Fibroblast of peridontal ligament (primary cell): ENCODE measurements at regions not wholly inside any gene's neighbourhood (a gene's known extent, or its start where the extent isn't known, plus 50 kb on each side); places are given as distances from the start of the nearest gene placed in this dataset.
A peak's percentile ranks its signal among the peaks of the same experiment; 100 is the strongest.

Experiments used
- DNase-seq: peaks from one replicate; pipeline ENCODE4 v3.0.0-alpha.2; 2010; ENCODE audit errors: extremely low read depth

DNA sequence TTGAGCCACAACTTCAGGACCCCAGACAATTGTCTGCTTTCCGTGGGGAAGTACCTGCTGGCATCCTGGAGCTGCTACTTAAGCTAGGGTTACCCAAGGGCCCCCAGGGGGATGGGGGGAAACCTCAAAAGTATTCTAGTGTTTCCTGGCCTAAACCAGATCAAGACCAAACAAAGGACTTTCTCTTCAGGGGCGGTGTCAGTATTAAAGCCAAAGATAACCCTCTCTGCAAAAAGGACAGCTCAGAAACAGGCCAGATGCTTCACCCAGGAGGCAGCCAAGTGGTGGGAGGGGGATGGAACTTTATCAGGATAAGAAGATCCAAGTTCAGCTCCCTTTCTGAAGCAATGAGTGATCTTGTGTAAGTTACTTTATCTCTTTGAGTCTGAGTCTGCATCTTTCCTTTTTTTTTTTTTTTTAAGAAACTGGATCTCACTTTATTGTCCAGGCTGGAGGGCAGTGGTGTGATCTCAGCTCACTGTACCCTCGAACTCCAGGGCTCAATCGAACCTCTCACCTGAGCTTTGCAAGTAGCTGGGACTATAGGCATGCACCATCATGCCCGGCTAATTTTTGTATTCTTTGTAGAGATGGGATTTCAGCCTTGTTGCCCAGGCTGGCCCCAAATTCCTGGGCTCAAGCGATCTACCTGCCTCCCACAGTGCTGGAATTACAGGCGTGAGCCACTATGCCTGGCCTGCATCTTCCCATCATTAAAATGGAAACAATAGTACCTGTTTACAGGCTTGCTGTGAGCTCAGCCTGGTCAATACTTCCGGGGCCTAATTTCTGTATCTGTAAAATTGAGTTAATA, 151.8 kb upstream of the PTPRM start:
- DNase-seq, result no peak

DNA sequence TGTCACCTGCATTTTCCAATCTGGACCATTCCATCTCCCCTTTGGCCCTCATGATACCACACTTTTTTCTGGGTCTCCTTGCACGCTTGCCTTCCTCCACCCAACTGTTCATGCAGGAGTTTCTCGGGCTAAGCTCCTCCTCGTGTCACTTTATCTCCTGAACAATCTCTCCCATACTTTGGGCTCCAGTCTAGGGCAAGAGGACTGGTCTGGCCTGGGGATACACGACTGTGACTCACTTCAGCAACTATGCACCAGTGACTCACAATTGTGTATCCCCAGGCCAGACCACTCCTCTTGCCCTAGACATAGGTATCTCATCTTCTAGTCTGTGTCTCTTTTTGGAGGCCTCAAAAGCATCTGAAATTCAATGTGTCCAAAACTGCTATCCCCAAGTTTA, 149.4 kb upstream of the PTPRM start:
- no peak for DNase-seq

DNA sequence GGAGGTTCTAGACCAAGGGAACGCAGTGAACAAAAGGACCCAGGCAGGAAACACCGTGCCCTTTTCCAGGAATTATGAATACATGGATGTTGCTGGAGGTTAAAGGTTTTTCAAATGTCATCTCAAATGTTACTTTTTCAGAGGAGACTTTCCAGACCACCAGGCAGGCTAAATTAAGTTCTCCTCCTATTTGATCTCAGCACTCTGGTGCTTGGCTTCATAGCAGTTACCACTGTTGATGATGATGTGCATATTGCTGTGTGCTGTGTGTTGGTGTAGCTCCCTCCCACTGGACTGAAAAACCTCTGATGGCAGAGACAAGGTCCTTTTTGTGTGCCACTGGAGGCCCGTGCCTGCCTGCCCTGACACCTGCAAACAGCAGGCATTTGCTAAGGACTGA, 137.3 kb upstream of the PTPRM start:
- DNase-seq, result no peak

DNA sequence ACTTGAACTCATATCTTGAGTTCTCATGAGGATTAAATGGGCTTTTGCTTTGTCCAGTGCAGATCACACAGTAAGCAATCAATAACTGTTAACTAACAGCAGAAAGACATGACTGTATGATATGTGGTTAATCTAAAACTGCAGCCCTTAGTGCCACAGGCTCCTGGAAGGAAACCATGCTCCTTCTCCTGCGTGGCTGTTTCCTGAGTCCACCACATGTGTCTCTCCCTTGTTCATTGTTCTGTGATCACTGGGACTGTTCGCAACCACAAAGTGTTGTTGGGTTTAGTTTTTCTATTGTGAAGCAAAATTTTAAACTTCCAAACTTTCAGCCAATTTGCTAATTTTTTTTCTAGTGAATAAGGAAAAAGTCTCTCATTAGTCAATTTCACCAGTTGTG, 130.9 kb upstream of the PTPRM start:
- DNase-seq, result no peak

DNA sequence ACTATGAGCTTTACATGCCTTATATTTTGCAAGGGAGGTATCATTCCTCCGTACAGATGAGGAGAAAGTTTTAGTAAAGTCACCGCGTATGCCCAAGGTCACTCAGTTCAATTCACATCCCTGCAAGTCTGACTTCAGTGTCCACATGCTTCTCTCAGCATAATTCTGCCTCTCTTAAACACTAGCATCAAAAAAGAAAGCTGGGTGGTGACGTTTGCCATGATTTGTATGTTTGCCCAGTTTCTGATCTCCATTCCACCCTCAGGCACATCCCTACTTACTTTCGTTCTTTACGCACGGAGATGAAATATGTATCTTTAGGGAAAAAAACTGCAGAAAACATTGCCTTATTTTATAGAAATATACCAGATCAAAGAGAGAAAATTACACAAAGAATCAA, 129.2 kb upstream of the PTPRM start:
- no peak for DNase-seq

DNA sequence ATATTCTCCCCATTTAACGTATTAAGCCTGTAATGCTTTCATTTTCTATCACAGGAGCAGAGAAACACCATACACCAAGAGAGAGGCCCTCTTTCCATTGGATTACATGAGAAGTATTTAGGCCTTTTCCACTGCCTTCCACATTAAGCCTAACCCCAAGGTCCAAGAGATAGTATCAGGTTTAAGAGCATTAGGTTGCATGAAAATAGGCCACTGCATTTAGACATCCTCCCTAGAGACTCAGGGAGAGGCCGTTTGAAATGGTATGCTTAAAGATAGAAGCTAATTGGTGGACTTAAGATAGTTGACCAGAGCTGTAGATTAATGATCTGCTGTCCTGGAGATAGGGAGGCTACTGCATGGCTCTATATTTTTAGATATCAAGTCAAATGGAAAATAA, 128.5 kb upstream of the PTPRM start:
- DNase-seq, result no peak

DNA sequence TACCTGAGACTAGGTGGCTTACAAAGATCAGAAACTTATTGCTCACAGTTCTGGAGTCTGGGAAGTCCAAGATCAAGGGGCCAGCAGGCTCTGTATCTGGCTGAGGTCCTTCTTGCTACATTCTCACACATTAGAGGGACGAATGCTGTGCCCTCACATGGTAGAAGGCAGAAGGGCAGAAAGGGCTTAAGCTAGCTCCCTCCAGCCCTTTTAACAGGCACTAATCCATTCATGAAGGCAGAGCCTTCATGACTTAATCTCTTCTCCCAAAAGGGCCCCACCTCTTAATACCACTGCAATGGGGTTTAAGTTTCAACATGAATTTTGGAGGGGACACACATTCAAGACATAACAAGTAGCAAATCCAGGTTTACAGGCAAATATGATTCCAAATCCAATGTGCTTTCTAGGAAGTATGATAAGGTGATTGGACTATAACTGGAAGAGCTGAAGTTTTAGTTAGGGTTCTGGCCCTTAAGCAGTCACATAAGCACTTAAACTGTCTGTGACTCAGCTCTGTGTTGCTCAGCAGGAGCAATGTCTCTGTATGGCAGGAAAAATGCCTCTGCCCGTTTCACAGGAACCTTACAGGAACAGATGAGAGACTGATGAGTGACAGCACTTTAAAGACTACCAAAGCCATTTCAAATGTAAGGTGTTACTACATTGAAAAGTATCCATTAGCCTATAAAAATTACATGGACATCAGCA, 119.6 kb upstream of the PTPRM start:
- no peak for DNase-seq

DNA sequence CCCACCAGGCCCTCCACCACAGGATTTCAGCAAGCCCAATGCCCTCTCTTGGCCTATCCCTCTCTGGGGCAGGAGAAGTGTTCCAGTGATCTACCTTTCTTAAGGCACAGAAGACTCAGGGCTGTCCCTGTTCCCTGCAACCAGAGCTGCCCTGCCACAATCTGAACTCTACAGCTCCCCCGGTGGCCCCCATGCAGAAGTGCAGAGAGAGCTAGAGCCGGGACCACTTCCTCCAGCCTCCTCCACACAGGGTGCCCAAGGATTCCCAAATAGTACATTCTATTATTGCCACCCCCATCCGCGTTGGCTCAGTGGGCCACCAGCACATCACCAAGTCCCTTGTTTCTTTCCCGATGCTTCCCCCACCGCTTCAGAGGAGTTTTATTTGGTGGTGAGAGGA, 114.8 kb upstream of the PTPRM start:
- DNase-seq, result no peak

DNA sequence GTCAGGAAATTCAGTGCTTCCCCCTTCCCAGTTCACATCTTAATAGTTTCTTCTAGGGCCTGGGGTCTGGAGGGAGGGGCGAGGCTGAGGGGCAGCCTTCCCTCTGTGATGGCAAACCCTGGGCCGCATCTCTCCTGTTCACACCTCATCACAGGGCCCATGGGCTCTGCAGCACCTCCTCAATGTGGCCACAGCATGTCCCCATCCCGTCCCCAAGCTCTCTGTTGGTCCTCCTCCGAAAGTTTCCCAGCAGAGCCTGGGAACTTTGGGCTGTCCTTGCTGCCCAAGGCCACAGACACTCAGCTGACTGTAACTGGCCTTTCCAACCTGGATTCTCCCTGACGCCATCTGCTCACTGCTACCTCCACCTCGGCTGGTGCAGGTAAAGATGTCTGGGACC, 112.7 kb upstream of the PTPRM start:
- no peak for DNase-seq

DNA sequence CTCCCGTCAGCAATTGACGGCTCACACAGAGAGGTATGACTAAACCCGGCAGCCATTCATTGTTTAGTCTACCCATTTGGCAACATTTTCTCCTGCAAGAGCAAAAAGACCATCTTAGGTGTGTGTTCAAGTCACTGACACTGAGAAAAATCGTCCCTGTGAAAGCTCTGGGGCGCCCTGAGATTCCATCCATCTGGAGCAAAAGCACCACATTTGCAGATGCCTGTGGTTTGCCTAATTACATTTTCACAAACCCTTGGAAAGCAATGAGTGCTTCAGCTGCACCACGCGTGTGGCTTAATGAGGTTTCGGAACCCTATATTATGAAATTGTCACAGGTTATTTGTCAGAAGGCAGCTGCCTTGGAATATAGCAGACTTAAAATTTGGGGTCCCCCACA, 110.7 kb upstream of the PTPRM start:
- no peak for DNase-seq

DNA sequence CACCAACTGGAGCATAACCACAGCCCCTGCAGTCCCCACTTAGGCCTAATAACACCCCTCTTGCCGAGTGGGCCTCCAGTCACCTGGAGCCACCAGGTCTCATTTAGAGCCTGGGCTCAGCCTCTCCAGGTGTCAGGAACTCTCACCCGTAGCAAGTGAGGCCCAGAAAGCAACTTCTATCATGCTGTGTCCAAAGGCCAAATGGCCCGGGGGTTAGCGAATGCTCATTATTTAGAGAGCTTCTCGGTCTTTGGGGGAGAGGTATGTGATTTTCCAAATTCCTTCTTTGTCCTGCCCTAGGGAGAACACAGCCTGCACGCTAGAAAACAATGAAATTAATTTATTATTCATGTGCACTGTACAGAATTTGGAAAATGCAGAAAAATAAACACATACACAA, 109.9 kb upstream of the PTPRM start:
- DNase-seq, result no peak

DNA sequence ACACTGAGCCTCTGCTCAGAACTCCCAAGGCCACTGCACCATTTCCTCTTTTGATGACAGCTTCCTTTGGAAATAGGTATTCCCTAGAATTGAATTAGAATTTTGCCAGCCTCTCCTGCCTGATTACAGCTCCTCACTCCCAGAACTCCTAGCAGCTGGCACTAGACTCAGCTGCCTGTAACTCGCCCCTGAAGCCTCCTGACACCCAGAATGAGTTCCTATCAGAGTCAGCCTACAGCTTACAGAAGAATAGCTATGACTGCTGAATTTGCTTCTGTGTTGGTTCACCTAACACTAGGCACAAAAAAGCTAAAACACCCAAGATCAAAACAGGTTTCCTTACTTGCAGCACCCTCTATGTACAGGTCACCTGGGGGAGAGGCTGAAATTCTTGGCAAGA, 108.2 kb upstream of the PTPRM start:
- no peak for DNase-seq

DNA sequence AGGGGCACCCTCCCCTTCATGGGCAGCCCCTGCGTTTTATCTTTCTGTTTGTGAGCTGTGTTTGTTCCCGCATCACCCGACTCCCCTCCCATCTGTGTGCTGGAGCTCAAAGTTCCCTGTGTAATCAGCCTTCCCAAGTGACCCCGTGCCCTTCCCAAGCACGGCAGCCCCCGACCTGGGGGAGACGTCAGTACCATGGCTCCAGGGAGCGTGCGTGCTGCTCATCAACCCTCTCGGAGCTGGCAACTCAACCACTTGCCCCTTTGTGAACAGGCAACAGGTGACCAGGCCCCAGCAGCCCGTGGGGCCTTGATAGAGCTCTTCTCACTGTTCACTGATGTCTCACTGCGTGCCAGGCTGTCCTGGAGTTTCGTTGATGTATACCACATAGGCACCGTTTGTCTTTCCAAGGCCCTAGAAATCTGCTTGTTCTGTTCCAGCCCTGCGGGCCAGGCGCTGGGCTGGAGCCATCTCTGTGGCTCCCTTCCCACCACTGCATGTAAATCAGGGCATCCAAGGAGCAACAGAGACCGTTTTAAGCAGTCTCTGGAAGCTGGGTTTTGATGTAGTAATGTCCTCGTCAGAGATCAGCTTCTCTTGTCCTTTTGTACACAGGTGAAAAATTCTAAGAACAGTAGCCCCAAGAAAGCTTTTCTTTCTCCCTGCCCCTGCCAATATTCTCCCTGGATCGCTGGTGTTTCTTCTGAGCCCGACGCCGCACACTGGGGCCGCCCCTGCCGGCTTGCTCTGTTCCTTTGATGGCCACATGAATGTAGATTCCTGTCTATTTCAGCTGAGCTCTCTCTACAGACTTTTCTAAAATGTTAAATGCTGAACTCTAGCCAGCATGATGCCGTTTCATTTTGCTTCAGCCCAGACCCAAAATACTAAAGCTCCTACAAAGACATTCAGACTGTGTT, 107.0 kb upstream of the PTPRM start:
- DNase-seq, result peak; percentile 3

DNA sequence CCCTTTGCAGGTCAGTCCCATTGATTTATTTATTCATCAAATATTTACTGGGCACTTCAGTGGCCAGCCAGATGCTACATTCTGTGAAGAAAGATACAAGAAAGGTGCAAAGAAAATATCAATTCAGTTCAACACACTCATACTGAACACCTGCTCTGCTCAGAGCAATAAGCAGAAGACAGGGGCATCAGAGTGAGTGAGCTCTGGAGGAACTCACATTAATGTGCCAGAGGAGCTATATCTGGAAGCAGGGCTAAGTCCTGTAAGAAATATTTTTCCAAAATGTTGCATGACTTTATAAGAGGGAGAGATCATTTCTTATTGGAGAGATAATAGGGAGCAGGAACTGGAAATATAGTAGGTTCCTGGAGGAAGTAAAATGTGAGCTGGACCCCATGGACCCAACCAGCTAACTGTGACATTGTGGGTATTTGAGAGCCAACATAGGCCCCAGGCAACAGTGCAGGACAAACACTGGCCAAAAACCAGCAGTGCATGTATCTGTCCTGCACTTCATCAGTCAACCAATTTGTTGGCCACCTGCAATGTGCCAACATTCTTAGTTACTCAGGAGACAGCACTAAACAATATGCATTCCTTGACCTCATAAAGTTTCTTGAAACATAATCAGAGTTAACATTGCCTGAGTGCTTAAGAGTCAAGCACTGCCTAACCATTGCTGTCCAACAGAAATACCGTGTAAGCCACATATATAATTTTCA, 102.7 kb upstream of the PTPRM start:
- no peak for DNase-seq

DNA sequence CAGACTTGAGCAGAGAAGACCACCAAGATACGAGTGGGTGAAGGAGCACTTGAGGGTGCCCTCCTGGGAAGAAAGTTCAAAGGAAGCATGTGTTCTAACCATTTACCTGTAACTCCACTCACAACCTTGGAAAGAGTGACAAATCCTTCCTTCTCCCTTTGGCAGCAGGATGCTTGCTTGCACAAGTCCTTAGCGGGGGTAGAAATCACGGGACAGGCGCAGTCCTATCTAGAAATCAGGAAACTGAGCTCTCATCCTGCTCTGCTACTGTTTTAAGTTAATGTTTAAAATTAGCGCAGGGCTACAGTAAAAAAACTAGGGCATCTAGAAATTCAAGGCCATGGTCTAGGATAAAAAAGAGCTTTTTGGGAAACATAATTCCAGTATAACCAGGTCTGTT, 100.9 kb upstream of the PTPRM start:
- DNase-seq, result no peak

DNA sequence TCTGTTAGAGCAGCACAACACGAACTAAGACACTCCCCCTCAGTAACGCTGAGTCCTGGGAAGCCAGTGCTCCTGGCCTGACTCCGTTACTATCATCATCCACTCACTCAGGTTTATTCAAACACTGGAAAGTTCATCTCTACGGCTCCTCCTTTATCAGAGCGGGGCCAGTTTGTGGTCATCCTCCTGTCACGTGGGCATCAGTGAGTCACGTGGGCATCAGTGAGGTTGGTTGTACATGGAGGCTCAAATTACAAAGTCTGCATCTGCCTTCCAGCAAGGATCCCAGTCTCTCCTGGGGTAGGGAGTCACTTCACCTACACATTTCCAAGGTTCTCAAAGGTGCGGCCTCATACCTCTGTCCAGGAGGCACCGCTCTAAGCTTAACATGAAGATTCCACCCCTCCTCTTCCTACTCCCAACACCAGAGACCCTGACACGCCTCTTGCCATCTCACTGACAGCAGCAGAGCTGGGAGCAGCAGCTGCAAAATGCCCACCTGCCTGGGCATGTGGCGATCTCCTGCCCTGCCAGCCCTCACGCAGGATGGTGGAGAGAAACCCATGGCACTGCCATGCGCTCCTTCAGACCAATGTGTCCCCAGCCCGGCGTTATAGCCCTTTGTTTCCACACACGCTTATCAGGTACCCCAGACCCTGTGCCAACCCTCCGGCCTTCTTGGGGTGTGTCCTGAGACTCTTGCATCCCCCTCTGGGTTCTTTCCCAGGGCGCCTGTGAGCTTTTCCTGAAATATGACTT, 99.2 kb upstream of the PTPRM start:
- DNase-seq, result no peak

DNA sequence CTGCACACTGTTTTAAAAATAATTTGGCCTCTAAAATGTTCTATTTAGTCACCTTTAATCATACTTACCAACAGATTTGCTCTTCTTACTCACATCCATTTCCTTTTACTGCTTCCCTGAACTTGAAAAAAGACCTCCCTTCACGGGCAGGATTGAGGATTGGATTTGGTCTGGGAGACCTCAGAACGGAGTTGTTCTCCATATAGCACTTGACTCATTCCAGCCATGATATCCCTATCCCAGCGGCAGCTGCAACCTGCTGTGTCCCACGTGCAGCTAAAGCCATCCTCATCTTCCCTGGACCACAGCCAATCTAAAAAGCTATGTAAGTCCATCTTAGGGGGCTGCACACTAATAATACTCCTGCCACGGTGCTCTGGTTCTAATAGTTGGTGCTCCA, 97.0 kb upstream of the PTPRM start:
- DNase-seq, result no peak

DNA sequence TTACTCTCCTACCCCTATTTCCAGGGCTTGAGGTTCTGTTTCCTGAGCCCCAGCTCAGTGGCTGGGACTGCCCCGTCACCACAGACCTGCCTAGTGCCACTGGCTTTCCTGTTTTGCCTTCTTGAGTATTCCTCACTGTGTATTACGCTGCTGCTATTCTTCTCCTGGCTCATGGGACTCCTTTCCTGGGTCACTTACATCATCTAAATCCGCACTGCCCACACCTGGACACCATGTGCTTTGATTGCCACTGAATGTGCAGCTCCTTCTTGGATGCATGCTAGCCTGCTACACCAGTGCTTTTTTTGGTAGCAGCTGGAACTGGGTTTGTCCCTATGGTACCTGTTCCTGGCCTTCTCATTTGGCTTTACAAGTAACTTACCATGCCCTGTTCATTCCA, 96.6 kb upstream of the PTPRM start:
- DNase-seq, result no peak

DNA sequence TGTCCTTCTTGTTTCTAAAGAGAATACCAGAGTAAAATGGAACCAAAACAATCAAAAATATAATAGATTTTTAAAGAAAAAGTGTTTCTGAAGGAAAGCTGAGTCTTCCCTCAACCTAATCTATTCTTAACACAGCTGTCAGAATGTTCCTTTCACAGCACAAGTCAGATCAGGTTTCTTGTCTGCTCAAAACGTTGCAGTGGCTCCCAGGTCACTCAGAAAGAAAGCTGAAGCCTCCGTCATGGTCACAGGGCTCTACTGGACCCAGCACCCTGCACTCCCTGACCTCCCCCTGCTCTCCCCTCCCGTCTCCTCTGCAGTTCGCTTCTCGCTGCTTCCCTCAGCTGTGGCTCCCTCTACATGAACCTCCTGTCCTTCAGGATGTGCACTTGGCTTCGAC, 90.7 kb upstream of the PTPRM start:
- no peak for DNase-seq

DNA sequence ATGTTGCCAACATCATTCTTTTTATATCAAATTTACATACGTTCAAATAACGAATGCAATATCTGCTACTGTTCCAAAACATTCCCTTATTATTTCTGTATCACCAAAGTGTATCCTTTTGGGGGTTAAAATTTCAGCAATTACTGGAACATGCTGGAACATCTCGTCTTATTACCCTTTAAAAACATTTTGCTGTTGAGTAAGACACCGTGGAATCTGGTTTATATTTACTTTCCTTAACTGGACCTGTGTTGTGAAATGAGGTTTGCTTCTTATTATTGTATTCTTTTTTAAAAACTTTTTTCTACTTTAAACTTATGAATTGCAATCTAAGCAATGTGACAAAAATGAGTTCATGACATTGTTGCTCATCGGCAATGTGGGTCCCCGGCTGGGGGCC, 87.4 kb upstream of the PTPRM start:
- DNase-seq, result no peak

DNA sequence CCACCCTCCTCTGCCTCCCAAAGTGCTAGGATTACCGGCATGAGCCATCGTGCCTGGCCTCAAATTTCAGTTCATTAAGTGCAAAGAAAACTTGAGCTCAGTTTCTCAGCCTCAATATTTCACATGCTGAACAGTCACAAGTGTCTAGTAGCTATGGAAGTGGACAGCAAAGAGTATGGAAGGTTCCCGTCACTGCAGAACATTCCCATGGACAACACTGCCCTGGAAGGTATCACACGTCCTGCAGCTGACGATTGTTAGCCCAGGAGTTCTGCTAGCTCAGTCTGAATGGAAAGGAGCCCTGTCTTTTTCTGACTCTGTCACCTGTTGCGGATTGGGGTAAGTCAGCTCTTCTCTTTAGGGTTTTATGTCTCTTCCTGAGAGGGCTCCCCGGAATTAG, 86.2 kb upstream of the PTPRM start:
- no peak for DNase-seq
